Sciatic nerve (tissue), 2 donors: ENCODE measurements at regions not wholly inside any gene's neighbourhood (a gene's known extent, or its start where the extent isn't known, plus 50 kb on each side); places are given as distances from the start of the nearest gene placed in this dataset.
A peak's percentile ranks its signal among the peaks of the same experiment; 100 is the strongest.
"Not testable (repeated sequence)": the region's sequence is repeated elsewhere in the genome, so short reads cannot be mapped to it uniquely, and the experiment has no call there.

Experiments
- ATAC-seq: fragments of 200-7000 bp; cut with Tn5 transposase; one replicate; pipeline ENCODE4 v1.9.1; 2020; ENCODE audit warnings: mild to moderate bottlenecking, moderate library complexity
- DNase-seq: peaks from one replicate; pipeline ENCODE4 v3.0.0-alpha.2; 2020; ENCODE audit warnings: low spot score
- intact Hi-C: fragments of 100-400 bp; cut with DNase I; formaldehyde crosslinking; loops from one replicate; pipeline ENCODE4 v1.14.2; 2022
- donor health status: DM: no; HTN: no; CAD: no.
- donor health status: DM: no; HTN: no; CAD: no.

- intact Hi-C loops: loop anchor here (2.0 kb wide), 1 partner anchor 68 kb away; no protein-coding TSS in a partner anchor
- ATAC-seq (no peak), DNase-seq (no peak)
Measured at GRCh38 chr6:100232781-100233573, 231.7 kb downstream of the SIM1 start.

DNA sequence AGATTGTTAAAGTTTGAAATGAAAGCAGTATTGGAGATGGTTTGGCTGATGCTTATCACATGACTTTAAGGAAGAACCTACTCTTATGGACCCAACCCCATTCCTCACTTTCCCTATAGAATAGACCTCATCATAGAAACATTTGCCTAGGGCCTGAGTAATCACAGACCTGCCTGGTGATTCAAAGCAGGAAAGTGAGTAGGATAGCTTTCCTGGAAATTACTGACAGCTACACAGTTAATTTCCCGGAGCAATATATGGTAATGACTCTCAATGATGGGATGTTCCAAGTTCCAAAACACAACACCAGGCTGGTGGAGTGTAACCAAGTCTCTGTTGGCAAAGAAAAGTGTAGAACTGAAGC, 233.8 kb downstream of the SIM1 start:
- intact Hi-C loops: no loop called here
- no peak for DNase-seq
- no peak for ATAC-seq

DNA sequence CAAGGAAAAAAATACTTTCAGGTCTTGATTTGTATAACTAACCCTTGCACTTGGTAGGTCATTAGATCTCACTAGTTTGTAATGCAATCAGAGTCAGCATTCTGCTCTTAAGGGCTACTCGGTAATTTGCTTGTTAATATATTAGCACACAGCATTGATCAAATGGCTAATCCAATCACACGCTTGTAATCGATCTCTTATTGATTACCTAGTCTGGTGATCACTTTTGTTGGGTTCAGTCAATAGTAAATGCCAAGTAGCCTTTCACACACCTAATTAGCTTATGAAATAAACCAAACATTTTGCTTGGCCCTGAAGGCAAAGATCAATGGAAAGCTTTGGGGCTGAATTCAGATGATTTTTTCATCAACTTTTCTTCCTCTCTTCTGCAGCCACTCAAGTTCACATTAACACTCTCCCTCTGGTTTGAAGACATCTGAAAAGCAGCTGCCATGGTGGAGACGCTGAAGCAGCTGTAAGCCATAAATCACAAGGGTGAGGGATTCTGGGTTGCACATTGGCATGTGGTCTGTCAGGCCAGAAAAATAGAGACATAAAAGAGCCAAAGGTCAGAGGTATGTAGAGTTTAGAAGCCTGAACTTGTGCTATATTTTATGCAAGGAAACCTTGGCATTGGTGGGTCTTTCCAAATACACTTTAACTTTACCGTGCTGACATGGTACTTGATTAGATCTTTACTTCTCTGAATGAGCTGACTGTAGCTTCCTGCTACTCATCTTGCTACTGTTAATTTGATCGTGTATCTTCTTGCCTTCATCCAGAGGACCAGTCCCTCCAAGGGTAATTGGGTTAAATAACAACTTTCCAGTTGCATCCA, 234.4 kb downstream of the SIM1 start:
- intact Hi-C loops: no loop called here
- DNase-seq: no peak
- ATAC-seq: no peak

GRCh38 chr6:100229512-100229911, 235.2 kb downstream of the SIM1 start:
- intact Hi-C loops: no loop called here
- DNase-seq: no peak
- no peak for ATAC-seq

DNA sequence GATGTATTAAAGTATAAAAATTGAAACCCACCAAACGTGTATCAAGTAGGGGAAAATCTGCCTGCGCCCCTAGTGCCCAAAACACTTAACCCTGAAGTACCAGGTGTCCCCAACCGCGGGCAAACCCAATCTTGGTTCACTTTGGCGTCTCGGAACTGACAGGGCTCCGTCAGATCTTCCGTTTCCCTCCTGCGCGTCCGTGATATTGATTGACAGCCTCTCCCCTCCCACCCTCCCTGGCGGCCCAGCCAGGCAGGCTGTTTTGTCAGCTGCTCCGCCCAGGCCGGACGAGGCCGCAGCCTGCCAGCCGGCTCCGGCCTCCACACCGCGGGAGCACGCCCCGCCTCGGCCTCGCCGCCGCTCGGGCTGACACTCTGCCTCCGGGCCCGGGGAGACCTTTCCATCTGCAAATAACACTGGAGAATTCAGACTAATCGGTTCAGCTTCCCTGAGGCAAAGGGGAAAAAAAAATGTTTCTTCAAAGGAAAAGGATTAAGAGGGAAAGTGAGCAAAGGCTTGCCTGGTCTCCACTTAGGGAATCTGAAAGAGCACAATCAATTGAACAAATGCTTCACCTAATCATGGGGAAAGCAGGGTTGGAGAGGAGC, 234.9 kb upstream of the MCHR2 start:
- intact Hi-C loops: no loop called here
- DNase-seq (peak; percentile 75), ATAC-seq (peak; percentile 98)

DNA sequence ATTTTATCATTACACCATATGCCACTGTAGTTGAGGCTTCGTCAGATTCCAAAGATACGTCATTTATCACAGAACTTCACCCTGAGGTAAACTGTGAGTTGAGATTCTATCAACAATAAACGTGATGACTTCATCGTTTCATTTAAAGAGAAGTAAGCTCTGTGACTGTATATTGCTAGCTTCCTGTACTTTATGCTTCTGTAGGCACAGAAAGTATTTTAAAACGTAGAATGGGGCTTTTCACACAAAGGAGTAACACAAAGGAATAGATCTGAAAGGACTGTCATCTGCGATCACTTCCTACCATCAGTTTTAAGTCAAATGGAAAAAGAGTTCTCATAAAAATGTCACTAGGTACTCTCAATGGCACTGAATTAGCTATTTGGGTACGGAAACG, 234.4 kb upstream of the MCHR2 start:
- intact Hi-C loops: no loop called here
- DNase-seq (no peak), ATAC-seq (no peak)

DNA sequence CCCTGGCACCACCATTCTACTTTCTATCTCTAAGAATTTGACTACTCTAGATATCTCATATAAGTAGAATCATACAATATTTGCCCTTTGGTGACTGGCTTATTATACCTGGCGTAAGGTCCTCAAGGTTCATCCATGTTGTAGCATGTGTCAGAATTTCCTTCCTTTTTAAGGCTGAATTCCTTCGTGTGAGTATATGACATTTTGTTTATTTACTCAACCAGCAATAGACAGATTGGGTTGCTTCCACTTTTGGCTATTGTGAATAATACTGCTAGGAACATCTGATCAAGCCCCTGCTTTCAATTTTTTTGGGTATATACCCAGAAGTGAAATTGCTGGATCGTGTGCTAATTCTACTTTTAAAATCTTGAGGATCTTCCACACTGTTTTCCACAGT, 232.8 kb upstream of the MCHR2 start:
- ATAC-seq: no peak
- intact Hi-C loops: no loop called here

GRCh38 chr6:100223952-100224351, 229.9 kb upstream of the MCHR2 start:
- DNase-seq, intact Hi-C loops, ATAC-seq: not testable (repeated sequence)

More for the DNA sequence above, 232.8 kb upstream of the MCHR2 start:
- no peak for DNase-seq

- no peak for DNase-seq
- ATAC-seq: no peak
- intact Hi-C loops: no loop called here
Measured at GRCh38 chr6:100220543-100220942, 226.5 kb upstream of the MCHR2 start.

DNA sequence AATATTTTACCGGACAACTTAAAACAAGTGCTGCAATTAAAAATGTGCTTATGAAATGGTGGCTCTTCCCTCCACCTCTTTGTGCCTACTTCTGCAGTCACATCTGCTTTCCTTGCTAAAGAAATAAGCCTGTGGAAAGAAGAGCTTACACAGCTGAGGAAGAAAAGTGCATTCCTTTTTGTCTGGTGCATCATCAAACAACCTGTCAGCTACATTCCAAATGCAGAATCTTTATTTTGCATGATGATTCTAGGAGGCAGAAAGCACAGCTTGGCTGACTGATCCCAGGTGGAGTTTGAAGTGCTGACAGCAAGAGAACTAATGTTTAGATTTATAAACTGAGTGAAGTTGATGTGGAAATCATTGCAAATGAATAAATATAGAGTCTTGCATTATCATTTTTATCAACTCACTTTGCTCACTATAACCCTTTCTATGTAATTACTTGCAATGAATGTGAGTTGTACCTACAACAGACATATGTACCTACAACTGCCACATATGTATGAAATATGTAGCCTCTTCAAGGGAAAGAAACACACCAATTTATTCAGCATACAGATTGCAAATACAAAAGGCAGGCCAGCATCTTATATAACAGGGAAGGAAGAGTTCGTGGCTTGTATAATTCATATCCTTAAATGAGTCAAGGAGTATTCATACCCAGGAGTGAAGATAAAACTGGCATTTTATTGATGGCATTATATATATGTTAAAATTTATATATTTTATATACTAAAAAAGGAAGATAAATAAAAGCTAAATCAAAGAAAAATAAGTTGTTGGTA, 223.4 kb upstream of the MCHR2 start:
- no peak for DNase-seq
- ATAC-seq: no peak
- intact Hi-C loops: no loop called here

DNA sequence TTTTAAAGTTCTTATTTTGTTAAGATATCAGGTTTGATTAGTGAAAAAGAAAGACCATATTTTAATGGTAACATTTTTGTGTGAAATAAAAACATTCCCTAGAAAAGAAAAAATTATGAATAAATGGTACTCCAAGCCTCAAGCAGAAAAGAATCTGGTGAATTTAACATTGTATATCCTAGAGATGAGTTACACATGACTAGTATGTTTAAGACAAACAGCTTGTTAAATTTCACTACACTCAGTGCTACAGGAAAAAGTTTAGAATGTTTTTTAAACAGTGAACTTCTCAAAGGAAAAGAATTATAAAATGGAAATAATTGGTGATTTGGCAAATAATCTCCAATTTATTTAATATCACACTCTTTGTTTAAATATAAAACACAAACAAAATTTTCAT, 222.7 kb upstream of the MCHR2 start:
- intact Hi-C loops: no loop called here
- DNase-seq (no peak), ATAC-seq (no peak)

GRCh38 chr6:100212131-100212530, 218.1 kb upstream of the MCHR2 start:
- DNase-seq: no peak
- no peak for ATAC-seq
- intact Hi-C loops: no loop called here

DNA sequence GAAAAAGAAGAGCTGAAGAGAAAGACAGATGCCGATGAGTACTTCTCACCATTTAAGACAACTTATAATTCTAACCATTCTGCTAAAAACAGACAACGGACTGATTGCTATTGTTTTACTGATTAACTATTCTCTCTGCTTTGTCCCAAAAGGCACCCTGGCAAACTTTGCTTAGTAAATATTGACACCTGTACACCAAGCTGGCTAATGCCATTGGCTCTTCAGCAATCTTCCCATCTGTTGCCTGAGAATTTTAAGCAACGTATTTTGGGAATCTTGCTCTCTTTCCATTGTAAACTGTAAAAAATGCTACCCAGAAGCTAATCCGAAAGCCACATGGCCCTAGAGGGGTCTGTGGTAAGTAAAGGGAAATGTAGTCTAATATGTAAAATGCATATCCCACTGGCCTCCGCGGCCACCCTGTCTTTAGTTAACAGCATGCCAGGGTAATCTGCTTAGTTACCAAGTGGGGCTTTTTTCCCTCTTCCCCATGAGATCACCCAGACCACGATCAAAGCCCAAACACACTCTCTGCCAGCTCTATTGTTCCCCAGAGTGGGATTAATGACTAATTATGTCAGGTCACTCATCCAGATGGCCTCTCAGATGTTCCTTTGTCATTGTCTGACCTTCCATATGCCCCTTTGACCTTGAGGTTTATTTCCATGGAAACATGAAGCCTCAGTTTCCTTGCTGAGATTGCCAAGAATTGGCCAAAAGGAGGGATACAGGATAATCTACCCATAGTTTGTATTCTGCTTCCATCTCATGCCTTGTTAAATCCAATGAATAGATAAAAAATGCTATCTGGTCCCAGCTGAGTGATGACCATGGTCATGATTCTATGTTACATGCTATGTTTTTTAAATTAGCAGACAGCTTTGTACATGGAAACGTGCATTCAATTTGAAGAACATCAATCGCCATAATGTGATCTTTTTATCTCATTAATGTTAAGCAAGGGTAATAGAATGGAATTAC, 216.4 kb upstream of the MCHR2 start:
- ATAC-seq: no peak
- intact Hi-C loops: no loop called here

DNA sequence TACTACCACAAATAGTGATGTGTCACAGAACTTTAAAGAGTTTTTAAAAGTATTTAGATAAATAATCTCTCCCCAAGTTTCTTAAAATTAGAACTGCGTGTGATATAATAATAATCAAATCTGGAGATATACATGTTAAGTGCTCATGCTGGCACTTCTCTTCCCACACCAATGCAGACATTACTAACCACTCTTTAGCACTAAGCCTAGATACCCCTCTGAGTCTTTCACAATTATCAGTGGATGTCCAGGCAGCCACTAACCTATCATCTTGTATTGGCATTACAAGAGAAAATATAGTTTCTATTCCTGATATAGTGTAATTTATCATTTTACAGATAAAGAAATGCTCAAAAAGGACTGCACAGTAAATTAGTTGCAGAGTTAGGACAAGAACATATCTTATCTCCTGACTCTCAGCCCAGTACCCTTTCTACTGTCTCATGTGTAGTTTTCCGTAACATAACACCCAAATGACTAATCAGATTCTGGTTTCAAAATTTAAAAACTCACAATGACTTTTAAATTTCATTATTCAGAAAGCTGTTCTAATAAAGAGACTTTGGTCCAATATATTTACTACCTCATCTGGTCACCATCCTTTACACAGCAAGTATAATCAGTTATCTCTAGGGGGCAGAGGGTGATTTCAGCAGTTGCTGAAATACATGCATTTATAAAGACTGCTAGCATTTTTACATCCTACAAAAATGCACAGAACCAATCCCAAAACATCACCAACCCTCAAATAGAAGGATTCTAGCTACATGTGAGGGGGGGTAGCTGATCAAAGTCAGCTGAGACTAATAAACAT, 215.5 kb upstream of the MCHR2 start:
- ATAC-seq (no peak), DNase-seq (no peak)
- intact Hi-C loops: no loop called here

More for the DNA sequence above, 216.4 kb upstream of the MCHR2 start:
- DNase-seq: no peak

DNA sequence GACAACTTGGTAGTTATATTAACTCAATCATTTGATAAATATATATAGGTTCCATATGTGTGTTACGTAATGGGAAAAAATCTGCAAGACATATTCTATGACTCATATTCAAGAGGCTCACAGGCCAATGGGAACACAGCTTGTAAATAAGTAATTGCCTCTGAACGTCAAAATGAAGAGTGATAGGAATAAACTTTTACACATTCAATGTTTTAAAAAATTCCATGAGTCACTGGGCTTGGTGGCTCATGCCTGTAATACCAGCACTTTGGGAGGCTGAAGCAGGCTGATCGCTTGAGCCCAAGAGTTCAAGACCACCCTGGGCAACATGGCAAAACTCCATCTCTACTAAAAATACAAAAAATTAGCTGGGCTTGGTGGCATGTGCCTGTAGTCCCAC, 209.4 kb upstream of the MCHR2 start:
- ATAC-seq (peak; percentile 76), DNase-seq (no peak)
- intact Hi-C loops: no loop called here

DNA sequence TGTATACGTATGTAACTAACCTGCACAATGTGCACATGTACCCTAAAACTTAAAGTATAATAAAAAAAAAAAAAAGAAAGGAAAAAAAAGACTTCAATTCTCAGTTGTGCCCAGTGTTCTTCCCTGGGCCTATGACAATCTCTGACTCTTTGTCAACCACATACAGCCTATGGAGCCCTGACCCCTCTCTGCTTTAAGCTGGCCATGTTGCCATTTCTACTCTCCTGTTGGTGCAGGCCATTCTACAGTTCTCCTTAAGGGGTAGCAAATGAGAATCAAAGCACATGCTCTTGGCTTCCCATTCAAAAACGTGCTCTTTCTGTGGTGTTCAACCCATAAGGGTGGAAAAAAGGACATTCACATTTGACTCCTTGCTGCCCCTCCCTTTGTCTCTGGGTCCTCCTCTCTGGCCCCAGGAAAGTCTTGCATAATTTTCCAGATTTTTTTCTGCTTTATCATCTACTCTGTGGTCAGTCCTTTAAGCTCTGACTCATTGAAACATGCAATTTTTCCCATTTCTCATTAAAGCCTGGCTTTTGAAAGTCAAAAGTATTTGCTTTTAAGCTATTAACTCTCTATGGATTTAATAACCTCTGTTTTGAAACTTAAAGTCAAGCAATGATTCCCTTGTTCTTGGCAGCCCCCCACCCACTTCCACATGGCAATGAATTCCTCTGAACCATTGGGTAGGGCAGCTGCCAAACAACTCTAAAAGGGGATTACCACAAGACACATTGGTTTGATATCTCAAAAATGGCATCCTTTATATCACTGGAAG, 208.6 kb upstream of the MCHR2 start:
- no peak for DNase-seq
- ATAC-seq: peak; percentile 98
- intact Hi-C loops: no loop called here
